ENCODE measurements at regions not wholly inside any gene's neighbourhood (a gene's known extent, or its start where the extent isn't known, plus 50 kb on each side); places are given as distances from the start of the nearest gene placed in this dataset.

GRCh38 chr13:31045286-31046081 is 113.0 kb downstream of the TEX26 start:
- H3K4me1 Mint-ChIP-seq (ENCODE audit: low read depth, unreplicated experiment): no peaks in the 10 kb centered on the region
- H3K9me3 Mint-ChIP-seq (ENCODE audit: unreplicated experiment): no peaks in the 10 kb centered on the region
- ChIA-PET CTCF (interaction anchor here (0.7 to 1.4 kb wide), 7 partner anchors 21 to 788 kb away, joined by 3 to 6 read pairs (median 4); no protein-coding TSS in a partner anchor), POLR2A (no interaction called here)
- H3K27ac Mint-ChIP-seq (ENCODE audit: unreplicated experiment): peak overlapping the region; percentile 75
- no peak overlapping the region for H3K4me3 ChIP-seq (ENCODE audit: low read depth, low read length)
- peaks cover 19% of the 10 kb centered on the region for H3K4me1 ChIP-seq
- no peaks in the 10 kb centered on the region for H3K9me3 ChIP-seq
- intact Hi-C loops (cut with micrococcal nuclease; ENCODE audit: unreplicated experiment): no loop called here
- H3K27me3 ChIP-seq (replicated peaks; ENCODE audit: control insufficient read depth, insufficient read depth, low read length): no peaks in the 10 kb centered on the region
- H3K36me3 Mint-ChIP-seq (ENCODE audit: insufficient read depth, unreplicated experiment): no peaks in the 10 kb centered on the region
- DNase-seq: peak; percentile 45 to 81
- H3K27me3 Mint-ChIP-seq (ENCODE audit: insufficient read depth, unreplicated experiment): no peaks in the 10 kb centered on the region
- TF ChIP-seq, protein P1, sequence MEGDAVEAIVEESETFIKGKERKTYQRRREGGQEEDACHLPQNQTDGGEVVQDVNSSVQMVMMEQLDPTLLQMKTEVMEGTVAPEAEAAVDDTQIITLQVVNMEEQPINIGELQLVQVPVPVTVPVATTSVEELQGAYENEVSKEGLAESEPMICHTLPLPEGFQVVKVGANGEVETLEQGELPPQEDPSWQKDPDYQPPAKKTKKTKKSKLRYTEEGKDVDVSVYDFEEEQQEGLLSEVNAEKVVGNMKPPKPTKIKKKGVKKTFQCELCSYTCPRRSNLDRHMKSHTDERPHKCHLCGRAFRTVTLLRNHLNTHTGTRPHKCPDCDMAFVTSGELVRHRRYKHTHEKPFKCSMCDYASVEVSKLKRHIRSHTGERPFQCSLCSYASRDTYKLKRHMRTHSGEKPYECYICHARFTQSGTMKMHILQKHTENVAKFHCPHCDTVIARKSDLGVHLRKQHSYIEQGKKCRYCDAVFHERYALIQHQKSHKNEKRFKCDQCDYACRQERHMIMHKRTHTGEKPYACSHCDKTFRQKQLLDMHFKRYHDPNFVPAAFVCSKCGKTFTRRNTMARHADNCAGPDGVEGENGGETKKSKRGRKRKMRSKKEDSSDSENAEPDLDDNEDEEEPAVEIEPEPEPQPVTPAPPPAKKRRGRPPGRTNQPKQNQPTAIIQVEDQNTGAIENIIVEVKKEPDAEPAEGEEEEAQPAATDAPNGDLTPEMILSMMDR (IDR thresholded peaks at IDR 0.05; ENCODE audit: insufficient read depth in 1 of 2, low read depth in 1 of 2, low read length in 1 of 2, severe bottlenecking in 1 of 2, unreplicated experiment in 1 of 2): no peak
- BruUV-seq (replicated peaks): no TSS peak
- H3K36me3 ChIP-seq (ENCODE audit: control insufficient read depth, insufficient read depth, low read length): no peaks in the 10 kb centered on the region
- H3K4me3 Mint-ChIP-seq (ENCODE audit: unreplicated experiment): peak overlapping the region; percentile 45

DNA sequence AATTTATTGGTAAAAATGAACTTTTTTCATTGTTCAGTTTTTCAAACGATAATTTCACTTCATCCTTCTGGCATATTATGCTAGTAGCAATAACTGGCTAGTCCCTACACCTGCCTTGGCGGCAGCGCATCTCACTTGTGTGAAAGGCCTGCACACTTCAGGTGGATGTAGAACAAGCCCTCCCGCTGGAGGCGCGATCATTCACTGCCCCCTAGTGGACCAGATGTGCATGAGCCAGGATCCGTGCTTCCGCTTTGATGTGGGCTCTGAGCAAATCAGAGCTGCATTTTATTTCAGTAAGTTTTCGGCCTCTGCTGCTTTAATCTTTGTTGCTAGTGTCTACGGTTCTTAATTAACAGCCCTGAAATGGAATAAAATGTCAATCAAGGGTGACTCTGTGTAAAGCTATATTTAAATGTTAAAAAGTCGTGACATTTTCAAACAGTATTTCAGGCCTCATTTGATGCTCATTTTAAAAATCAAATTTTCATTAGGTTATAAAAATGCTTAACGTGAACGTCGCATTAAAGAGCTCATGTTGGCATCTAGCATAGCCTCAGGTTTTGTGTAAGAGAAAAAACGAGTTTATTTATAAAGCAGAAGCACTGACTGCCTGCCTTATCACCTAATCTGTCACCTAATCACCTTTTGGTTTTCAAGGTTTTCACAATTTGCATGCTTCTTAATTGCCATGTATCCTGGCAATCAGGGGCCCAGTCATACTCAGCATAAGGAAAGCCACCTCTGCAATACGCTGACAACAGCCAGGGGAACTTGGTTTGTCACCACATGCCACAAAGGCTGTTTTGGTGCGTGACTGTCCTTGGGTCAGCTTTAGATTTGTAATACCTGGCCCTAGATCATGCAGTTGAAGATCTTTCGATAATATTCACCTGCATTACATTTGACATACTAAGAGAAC is 112.2 kb downstream of the TEX26 start:
- POLR2A ChIA-PET: no interaction called here
- peaks cover 19% of the 10 kb centered on the region for H3K4me1 ChIP-seq
- Mint-ChIP-seq H3K27me3 (ENCODE audit: insufficient read depth, unreplicated experiment) (no peaks in the 10 kb centered on the region), H3K4me3 (ENCODE audit: unreplicated experiment) (no peak overlapping the region), H3K9me3 (ENCODE audit: unreplicated experiment) (no peaks in the 10 kb centered on the region), H3K27ac (ENCODE audit: unreplicated experiment) (no peak overlapping the region), H3K4me1 (ENCODE audit: low read depth, unreplicated experiment) (no peaks in the 10 kb centered on the region), H3K36me3 (ENCODE audit: insufficient read depth, unreplicated experiment) (no peaks in the 10 kb centered on the region)
- intact Hi-C loops (cut with micrococcal nuclease; ENCODE audit: unreplicated experiment): loop anchor here (1.0 kb wide), 2 partner anchors 179 to 240 kb away; no protein-coding TSS in a partner anchor
- DNase-seq: peak; percentile 81 to 87
- H3K9me3 ChIP-seq: no peaks in the 10 kb centered on the region; the same call in 1 of the 2 replicates
- no peaks in the 10 kb centered on the region for H3K27me3 ChIP-seq (replicated peaks; ENCODE audit: control insufficient read depth, insufficient read depth, low read length)
- CTCF ChIA-PET: interaction anchor here (0.6 to 1.4 kb wide), 14 partner anchors 10 to 787 kb away, joined by 3 to 10 read pairs (median 4); no protein-coding TSS in a partner anchor
- no TSS peak for BruUV-seq (replicated peaks)
- H3K4me3 ChIP-seq (ENCODE audit: low read depth, low read length): no peak overlapping the region
- no peaks in the 10 kb centered on the region for H3K36me3 ChIP-seq (ENCODE audit: control insufficient read depth, insufficient read depth, low read length)
- TF ChIP-seq, protein P1 (IDR thresholded peaks at IDR 0.05; ENCODE audit: insufficient read depth in 1 of 2, low read depth in 1 of 2, low read length in 1 of 2, severe bottlenecking in 1 of 2, unreplicated experiment in 1 of 2): peak; percentile 94 to 97

- no peak for DNase-seq
Measured at GRCh38 chr13:31043957-31044356, 111.5 kb downstream of the TEX26 start.

More at GRCh38 chr13:31043957-31044356, 111.5 kb downstream of the TEX26 start:
- Mint-ChIP-seq H3K36me3 (ENCODE audit: insufficient read depth, unreplicated experiment) (no peaks in the 10 kb centered on the region), H3K4me3 (ENCODE audit: unreplicated experiment) (no peak overlapping the region), H3K27ac (ENCODE audit: unreplicated experiment) (no peak overlapping the region), H3K4me1 (ENCODE audit: low read depth, unreplicated experiment) (no peaks in the 10 kb centered on the region), H3K27me3 (ENCODE audit: insufficient read depth, unreplicated experiment) (no peaks in the 10 kb centered on the region), H3K9me3 (ENCODE audit: unreplicated experiment) (no peaks in the 10 kb centered on the region)
- ChIA-PET CTCF (interaction anchor here (0.8 to 1.4 kb wide), 7 partner anchors 9 to 240 kb away, joined by 3 to 10 read pairs (median 6); no protein-coding TSS in a partner anchor), POLR2A (no interaction called here)
- BruUV-seq (replicated peaks): no TSS peak
- intact Hi-C loops (cut with micrococcal nuclease; ENCODE audit: unreplicated experiment): loop anchor here (1.0 kb wide), 2 partner anchors 179 to 240 kb away; no protein-coding TSS in a partner anchor
- Histone ChIP-seq H3K9me3 (no peaks in the 10 kb centered on the region; the same call in 1 of the 2 replicates), H3K27me3 (replicated peaks; ENCODE audit: control insufficient read depth, insufficient read depth, low read length) (no peaks in the 10 kb centered on the region), H3K36me3 (ENCODE audit: control insufficient read depth, insufficient read depth, low read length) (no peaks in the 10 kb centered on the region), H3K4me3 (ENCODE audit: low read depth, low read length) (no peak overlapping the region), H3K4me1 (peaks cover 19% of the 10 kb centered on the region)
- TF ChIP-seq, protein P1 (IDR thresholded peaks at IDR 0.05; ENCODE audit: insufficient read depth in 1 of 2, low read depth in 1 of 2, low read length in 1 of 2, severe bottlenecking in 1 of 2, unreplicated experiment in 1 of 2): no peak
